ENCODE measurements at regions not wholly inside any gene's neighbourhood (a gene's known extent, or its start where the extent isn't known, plus 50 kb on each side); places are given as distances from the start of the nearest gene placed in this dataset.

DNA sequence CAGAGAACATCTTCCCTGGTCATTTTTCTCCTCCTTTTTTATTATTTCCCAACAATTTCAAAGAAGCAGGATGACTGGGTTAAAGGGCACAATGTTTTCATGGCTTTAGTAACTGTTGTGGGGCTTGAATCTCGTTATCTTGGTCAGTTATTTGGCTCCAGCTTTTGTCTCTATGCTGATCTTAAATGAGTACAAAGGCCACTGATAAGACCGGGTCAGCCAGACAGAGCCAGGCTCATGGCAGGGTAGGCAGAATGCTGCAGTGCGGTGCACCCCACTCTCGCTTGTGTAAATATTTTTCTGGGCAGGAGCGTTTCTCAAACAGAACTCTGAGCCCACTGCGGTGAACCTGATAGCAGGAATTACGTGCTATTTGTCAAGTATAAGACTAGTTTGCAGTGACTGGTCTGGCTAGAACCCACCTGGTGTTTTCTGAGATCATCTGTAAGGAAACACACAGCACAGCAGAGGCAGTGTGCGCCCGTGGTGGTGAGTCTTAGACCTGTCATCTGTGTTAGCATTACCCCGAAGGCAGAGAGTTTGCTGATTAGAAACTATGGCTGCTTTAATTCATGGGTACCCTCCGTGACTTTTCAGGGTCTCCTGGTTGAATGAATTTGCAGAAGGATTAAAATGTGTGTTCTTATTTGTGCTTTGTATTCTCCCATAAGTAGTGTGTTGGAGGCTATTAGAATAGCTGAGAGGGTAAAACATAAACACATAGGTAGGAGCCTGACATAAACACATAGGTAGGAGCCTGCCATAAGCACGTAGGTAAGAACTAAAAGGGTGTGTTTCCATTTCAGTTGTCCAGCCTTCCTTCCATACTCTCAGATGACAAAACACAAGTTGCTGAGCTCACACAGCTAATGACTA lies 158.6 kb upstream of the DMRT1 start (continued):
- TF ChIP-seq ZXDC (CRISPR knock-in tag; IDR thresholded peaks at IDR 0.05) (no peak), MZF1 (CRISPR knock-in tag; IDR thresholded peaks at IDR 0.05; ENCODE audit: borderline replicate concordance) (no peak), ZKSCAN5 (CRISPR knock-in tag; IDR thresholded peaks at IDR 0.05) (no peak), ZNF326 (CRISPR knock-in tag; IDR thresholded peaks at IDR 0.05; ENCODE audit: borderline replicate concordance) (no peak), CENPT (CRISPR knock-in tag; IDR thresholded peaks at IDR 0.05; ENCODE audit: low read depth) (no peak), ZNF343 (CRISPR knock-in tag; IDR thresholded peaks at IDR 0.05) (peak; percentile 73; the same call in 1 of the 2 replicates), NFYC (CRISPR knock-in tag; IDR thresholded peaks at IDR 0.05) (no peak), CSRNP1 (CRISPR knock-in tag; IDR thresholded peaks at IDR 0.05) (peak; percentile 78; the same call in 1 of the 2 replicates), MYC (CRISPR knock-in tag; IDR thresholded peaks at IDR 0.05; ENCODE audit: borderline replicate concordance) (peak; percentile 85), MIER3 (CRISPR knock-in tag; IDR thresholded peaks at IDR 0.05; ENCODE audit: borderline replicate concordance) (peak; percentile 93), CCAR2 (optimal IDR thresholded peaks at IDR 0.05; ENCODE audit: low read depth, low read length) (peak; percentile 27), ZNF678 (CRISPR knock-in tag; IDR thresholded peaks at IDR 0.05) (no peak)
- TF ChIP-seq, protein P1, sequence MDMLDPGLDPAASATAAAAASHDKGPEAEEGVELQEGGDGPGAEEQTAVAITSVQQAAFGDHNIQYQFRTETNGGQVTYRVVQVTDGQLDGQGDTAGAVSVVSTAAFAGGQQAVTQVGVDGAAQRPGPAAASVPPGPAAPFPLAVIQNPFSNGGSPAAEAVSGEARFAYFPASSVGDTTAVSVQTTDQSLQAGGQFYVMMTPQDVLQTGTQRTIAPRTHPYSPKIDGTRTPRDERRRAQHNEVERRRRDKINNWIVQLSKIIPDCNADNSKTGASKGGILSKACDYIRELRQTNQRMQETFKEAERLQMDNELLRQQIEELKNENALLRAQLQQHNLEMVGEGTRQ (IDR thresholded peaks at IDR 0.05; ENCODE audit: low read depth, low read length), result no peak
- TF ChIP-seq, protein P1 (CRISPR knock-in tag; IDR thresholded peaks at IDR 0.05; ENCODE audit: borderline replicate concordance), result no peak
- TF ChIP-seq, protein P2, sequence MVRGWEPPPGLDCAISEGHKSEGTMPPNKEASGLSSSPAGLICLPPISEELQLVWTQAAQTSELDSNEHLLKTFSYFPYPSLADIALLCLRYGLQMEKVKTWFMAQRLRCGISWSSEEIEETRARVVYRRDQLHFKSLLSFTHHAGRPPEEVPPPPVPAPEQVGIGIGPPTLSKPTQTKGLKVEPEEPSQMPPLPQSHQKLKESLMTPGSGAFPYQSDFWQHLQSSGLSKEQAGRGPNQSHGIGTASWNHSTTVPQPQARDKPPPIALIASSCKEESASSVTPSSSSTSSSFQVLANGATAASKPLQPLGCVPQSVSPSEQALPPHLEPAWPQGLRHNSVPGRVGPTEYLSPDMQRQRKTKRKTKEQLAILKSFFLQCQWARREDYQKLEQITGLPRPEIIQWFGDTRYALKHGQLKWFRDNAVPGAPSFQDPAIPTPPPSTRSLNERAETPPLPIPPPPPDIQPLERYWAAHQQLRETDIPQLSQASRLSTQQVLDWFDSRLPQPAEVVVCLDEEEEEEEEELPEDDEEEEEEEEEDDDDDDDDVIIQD (CRISPR knock-in tag; IDR thresholded peaks at IDR 0.05; ENCODE audit: low read depth), result peak; percentile 53; the same call in 1 of the 2 replicates
- TF ChIP-seq, protein P3, sequence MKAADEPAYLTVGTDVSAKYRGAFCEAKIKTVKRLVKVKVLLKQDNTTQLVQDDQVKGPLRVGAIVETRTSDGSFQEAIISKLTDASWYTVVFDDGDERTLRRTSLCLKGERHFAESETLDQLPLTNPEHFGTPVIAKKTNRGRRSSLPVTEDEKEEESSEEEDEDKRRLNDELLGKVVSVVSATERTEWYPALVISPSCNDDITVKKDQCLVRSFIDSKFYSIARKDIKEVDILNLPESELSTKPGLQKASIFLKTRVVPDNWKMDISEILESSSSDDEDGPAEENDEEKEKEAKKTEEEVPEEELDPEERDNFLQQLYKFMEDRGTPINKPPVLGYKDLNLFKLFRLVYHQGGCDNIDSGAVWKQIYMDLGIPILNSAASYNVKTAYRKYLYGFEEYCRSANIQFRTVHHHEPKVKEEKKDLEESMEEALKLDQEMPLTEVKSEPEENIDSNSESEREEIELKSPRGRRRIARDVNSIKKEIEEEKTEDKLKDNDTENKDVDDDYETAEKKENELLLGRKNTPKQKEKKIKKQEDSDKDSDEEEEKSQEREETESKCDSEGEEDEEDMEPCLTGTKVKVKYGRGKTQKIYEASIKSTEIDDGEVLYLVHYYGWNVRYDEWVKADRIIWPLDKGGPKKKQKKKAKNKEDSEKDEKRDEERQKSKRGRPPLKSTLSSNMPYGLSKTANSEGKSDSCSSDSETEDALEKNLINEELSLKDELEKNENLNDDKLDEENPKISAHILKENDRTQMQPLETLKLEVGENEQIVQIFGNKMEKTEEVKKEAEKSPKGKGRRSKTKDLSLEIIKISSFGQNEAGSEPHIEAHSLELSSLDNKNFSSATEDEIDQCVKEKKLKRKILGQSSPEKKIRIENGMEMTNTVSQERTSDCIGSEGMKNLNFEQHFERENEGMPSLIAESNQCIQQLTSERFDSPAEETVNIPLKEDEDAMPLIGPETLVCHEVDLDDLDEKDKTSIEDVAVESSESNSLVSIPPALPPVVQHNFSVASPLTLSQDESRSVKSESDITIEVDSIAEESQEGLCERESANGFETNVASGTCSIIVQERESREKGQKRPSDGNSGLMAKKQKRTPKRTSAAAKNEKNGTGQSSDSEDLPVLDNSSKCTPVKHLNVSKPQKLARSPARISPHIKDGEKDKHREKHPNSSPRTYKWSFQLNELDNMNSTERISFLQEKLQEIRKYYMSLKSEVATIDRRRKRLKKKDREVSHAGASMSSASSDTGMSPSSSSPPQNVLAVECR (CRISPR knock-in tag; IDR thresholded peaks at IDR 0.05; ENCODE audit: borderline replicate concordance), result peak; percentile 82; the same call in 1 of the 2 replicates

Data from HepG2 (cell line).